ENCODE measurements at regions not wholly inside any gene's neighbourhood (a gene's known extent, or its start where the extent isn't known, plus 50 kb on each side); places are given as distances from the start of the nearest gene placed in this dataset.
"Not testable (repeated sequence)": the region's sequence is repeated elsewhere in the genome, so short reads cannot be mapped to it uniquely, and the experiment has no call there.

- no peak for DNase-seq
Observed at GRCh38 chr1:241447031-241447644, 72.4 kb downstream of the FH start.

GRCh38 chr1:241444836-241445235, 74.7 kb downstream of the FH start:
- DNase-seq, result no peak

DNA sequence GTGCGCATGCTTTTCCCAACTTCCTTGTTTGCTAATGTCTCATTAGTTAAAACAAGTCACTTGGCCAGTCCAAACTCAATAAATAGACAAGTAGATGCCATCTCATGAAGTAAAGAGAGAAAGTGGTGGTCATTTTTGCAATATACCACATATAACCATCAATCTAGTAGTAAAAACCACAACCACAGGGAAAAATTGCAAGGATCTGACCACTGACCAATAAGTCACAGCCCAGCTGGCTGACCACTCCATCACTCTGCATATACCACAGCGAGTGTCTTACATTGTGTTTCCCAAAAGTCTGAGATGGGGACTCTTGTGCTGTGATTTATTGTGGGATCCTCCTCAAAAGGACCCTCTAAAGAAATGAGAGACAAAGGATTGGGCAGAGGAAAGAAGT, 76.0 kb downstream of the FH start:
- no peak for DNase-seq

DNA sequence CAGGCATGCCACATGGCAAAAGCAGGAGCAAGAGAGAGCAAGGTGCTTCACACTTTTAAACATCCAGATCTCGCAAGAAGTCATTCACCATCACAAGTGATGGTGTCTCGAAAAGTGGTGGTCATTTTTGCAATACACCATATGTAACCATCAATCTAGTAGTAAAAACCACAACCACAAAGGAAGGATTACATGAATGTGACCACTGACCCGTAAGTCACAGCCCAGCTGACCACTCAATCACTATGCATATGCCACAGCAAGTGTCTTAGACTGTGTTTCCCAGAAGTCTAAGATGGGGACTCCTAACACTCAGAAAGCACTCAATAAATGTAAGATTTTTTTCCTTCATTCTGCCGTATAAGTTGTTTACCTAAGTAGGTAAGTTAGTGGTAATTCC, 76.9 kb downstream of the FH start:
- DNase-seq, result no peak

- no peak for DNase-seq
Observed at GRCh38 chr1:241440904-241441303, 78.7 kb downstream of the FH start.

DNA sequence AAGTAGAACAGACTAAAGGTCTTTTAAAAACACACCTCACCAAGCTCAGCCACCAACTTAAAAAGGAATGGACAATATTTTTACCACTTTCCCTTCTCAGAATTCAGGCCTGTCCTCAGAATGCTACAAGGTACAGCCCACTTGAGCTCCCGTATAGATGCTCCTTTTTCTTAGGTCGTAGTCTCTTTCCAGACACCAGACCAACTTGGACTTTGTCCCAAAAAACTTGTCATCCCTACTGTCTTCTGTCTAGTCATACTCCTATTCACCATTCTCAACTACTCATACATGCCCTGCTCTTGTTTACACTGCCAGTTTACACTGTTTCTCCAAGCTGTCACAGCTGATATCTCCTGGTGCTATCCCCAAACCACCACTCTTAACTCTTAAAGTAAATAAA, 80.9 kb downstream of the FH start:
- DNase-seq, result not testable (repeated sequence)

DNA sequence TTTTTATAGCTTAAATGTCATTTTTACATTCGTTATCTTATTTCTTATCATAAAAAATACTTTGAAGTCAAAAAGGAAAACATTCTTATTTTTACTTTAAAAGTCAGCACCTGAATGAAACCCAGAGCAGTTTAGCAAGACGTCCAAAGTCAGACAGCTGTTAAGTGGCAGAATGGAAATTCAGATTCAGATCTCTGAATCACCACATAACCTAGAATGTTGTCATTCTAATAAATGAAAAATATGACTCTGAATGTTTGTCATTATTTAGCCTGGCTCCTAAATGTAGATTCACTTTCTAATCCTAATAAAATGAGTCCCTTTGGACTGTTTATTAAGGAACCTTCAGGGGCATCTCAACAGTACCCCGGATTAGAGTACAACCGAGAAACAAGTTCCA, 75.2 kb upstream of the RGS7 start:
- no peak for DNase-seq

DNA sequence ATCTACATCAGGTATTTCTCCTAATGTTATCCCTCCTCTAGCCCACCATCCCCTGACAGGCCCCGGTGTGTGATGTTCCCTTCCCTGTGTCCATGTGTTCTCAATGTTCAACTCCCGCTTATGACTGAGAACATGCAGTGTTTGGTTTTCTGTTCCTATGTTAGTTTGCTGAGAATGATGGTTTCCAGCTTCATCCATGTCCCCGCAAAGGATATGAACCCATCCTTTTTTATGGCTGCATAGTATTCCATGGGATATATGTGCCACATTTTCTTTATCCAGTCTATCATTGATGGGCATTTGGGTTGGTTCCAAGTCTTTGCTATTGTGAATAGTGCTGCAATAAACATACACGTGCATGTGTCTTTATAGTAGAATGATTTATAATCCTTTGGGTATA, 68.1 kb upstream of the RGS7 start:
- not testable (repeated sequence) for DNase-seq

DNA sequence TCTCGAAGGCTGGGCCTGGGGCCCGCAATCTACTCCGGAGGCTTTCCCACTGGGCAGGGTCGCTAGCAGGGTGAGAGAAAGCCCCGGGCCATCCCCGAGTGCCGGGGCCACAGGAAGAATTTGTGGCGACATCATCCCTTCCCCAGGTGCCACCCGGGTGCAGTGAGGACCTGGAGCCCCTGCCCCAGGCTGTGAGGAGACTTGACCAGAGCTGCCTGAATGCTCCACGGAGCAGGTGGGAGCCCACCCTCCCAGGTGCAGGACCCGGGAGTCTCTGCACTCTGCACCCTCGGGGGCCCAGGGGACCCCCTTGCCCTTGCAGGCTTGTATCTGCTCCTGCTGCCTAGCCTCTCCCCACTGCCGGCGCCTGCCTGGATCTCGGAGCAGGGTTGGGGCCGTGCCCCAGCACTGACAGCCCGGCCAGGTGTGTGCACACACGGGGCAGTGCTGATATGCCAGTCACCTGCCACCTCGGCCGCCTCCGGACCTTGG, 67.5 kb upstream of the RGS7 start:
- no peak for DNase-seq

GRCh38 chr1:241423541-241424479, 66.8 kb upstream of the RGS7 start:
- peak in 1 of 2 experiments; percentile 43 for DNase-seq

GRCh38 chr1:241422470-241422869, 65.5 kb upstream of the RGS7 start:
- DNase-seq, result no peak

DNA sequence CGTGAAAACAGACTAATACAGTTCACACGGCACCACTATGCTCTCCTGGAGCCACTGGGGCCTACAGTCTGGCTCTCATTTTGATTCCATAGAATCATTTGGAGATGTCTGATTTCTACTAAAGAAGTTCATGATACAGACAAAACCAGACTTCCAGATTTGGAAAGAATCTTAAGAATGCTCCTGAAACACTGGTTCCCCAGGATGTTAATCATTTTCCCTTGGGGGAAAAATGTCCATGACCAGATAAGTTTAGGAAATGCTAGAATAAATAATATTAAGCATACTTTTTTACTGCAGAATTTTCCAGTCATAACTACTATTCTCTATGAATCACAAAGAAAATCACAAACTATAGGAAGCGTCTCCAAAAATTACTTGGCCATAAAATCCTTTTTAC, 63.0 kb upstream of the RGS7 start:
- DNase-seq, result no peak

- DNase-seq, result no peak
Observed at GRCh38 chr1:241417258-241417657, 60.3 kb upstream of the RGS7 start.

DNA sequence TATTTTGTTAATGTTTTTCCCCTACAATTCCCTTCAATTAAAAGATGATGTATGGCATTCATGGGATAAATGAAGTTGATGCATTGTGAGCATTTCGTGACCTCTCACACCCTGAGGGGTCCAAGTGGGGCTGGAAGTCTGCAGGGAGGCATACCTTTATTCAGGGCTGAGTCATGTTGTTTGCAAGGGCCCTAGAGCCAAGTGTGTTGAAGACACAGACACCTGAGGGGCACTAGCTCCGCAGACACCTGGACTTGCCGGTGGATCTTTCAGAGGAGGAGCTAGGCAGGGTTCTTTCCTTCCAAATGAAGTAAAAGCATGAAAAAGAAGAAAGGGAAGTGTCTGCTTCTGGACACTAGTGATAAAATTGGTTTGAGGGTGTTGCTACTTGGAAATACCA, 57.0 kb upstream of the RGS7 start:
- DNase-seq, result no peak

DNA sequence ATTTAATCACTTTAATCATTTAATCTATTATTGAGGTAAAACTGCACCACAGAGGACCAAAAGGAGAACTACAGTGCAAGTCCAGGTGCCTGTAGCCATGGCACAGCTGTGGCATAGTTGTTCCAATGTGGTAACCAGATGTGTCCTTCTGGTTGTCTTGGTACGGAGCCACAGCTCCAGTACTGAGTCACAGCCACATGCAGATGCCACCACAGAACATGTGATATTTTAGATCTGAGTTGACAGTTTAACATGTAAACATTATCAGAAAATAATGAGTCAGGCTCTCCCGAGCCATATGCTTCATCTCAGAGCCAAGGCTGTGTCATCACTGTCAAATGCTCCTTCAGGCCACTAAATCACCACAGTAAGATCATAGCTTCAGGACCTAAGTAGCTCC, 56.4 kb upstream of the RGS7 start:
- no peak for DNase-seq

DNA sequence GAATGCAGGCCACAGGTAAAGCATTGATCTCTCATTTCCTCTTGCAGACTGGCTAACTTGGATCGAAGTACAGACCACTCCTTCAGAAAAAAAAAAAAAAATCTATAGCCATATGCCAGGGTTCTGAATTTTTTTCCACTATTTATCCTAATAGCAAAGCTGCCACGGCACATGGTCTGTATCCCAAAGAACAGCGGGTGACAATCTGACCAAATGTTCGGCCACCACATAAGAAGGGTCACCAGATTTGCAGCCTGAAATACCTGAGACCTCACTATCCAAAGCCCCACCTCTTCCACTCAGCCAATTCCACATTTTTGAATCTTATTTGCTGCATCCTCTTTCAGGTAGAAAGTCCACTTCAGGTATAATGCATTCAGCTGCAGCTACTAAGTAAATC, 55.6 kb upstream of the RGS7 start:
- DNase-seq, result no peak

DNA sequence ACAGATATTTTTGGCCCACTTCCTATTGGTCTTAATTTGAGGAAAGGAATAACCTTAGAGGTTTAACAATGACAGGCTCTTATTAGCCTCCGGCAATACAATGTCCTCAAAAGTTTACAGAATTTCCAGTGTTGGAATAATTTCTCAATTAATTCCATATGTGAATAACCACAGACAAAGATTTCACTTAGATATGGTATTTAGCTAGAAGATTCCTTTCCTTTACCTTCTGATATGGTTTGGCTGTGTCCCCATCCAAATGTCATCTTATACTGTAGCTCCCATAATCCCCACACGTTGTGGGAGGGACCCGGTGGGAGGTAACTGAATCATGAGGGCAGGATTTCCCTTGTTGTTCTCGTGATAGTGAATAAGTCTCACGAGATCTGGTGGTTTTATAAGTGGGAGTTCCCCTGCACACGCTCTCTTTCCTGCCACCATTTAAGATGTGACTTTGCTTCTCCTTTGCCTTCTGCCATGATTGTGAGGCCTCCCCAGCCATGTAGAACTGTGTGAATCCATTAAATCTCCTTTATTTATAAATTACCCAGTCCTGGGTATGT, 54.9 kb upstream of the RGS7 start:
- no peak for DNase-seq

DNA sequence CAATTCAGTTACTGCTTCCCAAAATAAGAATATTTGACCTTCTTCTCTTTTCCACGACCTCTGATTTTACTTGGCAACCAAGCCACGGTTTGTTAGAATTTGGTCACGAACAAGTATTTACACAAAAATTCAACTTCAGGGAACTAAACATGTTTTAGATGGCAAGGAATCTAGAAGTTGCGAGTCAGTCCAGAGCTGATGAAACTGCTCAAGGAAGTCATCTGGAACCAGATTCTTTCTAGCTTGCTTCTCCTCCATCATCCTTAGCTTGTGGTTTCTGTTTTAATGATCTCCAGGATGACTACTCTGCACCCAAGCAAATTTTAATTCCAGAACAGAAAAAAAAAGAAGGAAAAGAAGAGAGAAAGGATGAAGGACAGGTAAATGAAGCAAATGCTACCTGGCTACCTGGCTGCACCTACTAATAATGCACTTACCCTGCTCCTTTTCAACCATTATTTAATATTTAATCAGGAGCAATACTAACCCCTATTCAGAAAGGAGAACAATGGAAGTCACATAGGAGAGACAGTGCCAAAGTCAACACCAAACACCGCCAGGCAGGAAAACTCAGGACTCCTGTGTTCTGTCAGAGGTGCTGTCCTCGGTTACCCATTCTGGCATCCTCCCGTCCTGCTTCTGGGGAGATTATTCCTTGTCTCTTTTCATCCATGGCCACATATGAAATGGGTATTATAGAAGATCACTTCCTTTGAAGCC, 54.2 kb upstream of the RGS7 start:
- no peak for DNase-seq

- DNase-seq, result no peak
Observed at GRCh38 chr1:241408170-241408569, 51.2 kb upstream of the RGS7 start.
